ENCODE measurements at regions not wholly inside any gene's neighbourhood (a gene's known extent, or its start where the extent isn't known, plus 50 kb on each side); places are given as distances from the start of the nearest gene placed in this dataset.

DNA sequence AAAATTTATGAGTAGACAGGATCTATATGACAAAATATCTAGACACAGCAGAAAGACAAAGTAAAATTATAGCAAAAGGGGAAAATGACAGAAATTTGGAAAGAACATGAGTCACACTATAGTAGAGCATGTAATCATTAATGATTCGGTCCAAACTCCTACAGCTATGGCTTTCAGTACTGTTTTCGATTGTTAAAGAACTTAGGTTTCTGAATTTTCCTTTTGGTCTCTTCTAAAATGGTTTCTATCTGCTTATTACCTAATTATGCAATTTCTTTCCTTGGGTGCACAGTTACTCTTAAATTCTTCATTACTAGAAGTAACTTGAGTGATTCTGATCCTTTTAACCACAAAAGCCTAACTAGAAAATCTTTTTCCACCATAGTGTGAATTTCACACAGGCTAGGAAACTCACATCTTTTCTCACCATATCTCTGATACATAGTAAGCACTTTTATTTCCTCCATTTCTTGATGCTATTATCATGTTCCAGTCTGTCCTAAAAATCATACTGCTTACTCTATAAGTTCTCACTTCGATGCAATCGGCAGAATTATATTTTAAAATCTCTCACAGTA is 1101.4 kb downstream of the PCDH9 start:
- DNase-seq (ENCODE audit: low read depth, low spot score), result no peak
- Histone ChIP-seq H3K4me3 (ENCODE audit: low read depth, low read length) (no peak overlapping the region), H3K27ac (ENCODE audit: low read depth, low read length) (no peak overlapping the region), H3K27me3 (ENCODE audit: control insufficient read depth, insufficient read depth, low read length) (no peaks in the 10 kb centered on the region), H3K9me3 (ENCODE audit: control insufficient read depth, insufficient read depth, low read length) (no peaks in the 10 kb centered on the region)
- CTCF ChIA-PET, result no interaction called here
- TF ChIP-seq, protein P1, sequence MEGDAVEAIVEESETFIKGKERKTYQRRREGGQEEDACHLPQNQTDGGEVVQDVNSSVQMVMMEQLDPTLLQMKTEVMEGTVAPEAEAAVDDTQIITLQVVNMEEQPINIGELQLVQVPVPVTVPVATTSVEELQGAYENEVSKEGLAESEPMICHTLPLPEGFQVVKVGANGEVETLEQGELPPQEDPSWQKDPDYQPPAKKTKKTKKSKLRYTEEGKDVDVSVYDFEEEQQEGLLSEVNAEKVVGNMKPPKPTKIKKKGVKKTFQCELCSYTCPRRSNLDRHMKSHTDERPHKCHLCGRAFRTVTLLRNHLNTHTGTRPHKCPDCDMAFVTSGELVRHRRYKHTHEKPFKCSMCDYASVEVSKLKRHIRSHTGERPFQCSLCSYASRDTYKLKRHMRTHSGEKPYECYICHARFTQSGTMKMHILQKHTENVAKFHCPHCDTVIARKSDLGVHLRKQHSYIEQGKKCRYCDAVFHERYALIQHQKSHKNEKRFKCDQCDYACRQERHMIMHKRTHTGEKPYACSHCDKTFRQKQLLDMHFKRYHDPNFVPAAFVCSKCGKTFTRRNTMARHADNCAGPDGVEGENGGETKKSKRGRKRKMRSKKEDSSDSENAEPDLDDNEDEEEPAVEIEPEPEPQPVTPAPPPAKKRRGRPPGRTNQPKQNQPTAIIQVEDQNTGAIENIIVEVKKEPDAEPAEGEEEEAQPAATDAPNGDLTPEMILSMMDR (IDR thresholded peaks at IDR 0.05; ENCODE audit: low read depth, low read length), result no peak
- POLR2A ChIA-PET, result no interaction called here

GRCh38 chr13:66128201-66128600 is 1101.9 kb downstream of the PCDH9 start:
- TF ChIP-seq, protein P1 (IDR thresholded peaks at IDR 0.05; ENCODE audit: low read depth, low read length), result no peak
- Histone ChIP-seq H3K9me3 (ENCODE audit: control insufficient read depth, insufficient read depth, low read length) (no peaks in the 10 kb centered on the region), H3K27me3 (ENCODE audit: control insufficient read depth, insufficient read depth, low read length) (no peaks in the 10 kb centered on the region), H3K27ac (ENCODE audit: low read depth, low read length) (no peak overlapping the region), H3K4me3 (ENCODE audit: low read depth, low read length) (no peak overlapping the region)
- no peak for DNase-seq (ENCODE audit: low read depth, low spot score)
- CTCF ChIA-PET, result no interaction called here
- POLR2A ChIA-PET, result no interaction called here

- POLR2A ChIA-PET, result no interaction called here
- Histone ChIP-seq H3K27ac (ENCODE audit: low read depth, low read length) (no peak overlapping the region), H3K9me3 (ENCODE audit: control insufficient read depth, insufficient read depth, low read length) (no peaks in the 10 kb centered on the region), H3K27me3 (ENCODE audit: control insufficient read depth, insufficient read depth, low read length) (no peaks in the 10 kb centered on the region), H3K4me3 (ENCODE audit: low read depth, low read length) (no peak overlapping the region)
- TF ChIP-seq, protein P1 (IDR thresholded peaks at IDR 0.05; ENCODE audit: low read depth, low read length), result no peak
- CTCF ChIA-PET, result no interaction called here
- DNase-seq (ENCODE audit: low read depth, low spot score), result no peak
These were observed 1112.6 kb downstream of the PCDH9 start for GRCh38 chr13:66117563-66117962.

DNA sequence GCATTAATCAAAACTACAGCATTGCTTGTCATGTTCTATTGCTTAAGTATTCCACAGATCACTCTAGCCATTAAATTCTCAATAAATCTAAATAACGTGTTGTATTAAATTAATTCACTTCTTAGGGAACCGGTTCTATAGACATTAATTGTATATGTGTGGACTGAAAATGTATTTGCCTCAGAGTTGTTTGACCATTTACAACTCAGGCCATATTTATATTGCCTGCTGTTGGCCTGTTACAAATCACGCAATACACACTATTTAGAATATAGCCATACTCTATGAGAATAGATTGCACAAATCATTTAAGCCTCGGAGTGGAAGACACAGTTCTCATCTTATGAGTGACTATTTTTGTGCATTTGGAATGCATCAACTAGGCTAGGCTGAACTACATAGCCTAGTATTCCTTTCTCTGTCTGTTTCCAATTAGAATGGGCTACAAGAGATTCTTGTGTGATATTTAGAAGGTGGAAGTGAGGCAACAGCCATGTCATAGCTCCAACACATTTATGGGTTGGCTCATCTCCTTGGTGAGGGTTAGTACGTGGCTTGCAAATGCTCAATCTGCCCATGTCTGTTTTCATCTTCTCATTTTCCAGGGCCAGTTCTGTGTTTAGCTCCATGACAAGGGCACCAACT is 1116.1 kb downstream of the PCDH9 start:
- ChIA-PET POLR2A (no interaction called here), CTCF (interaction anchor here (0.6 kb wide), 1 partner anchor 58 kb away, joined by 5 read pairs; no protein-coding TSS in a partner anchor)
- Histone ChIP-seq H3K27me3 (ENCODE audit: control insufficient read depth, insufficient read depth, low read length) (no peaks in the 10 kb centered on the region), H3K4me3 (ENCODE audit: low read depth, low read length) (no peak overlapping the region), H3K9me3 (ENCODE audit: control insufficient read depth, insufficient read depth, low read length) (no peaks in the 10 kb centered on the region), H3K27ac (ENCODE audit: low read depth, low read length) (no peak overlapping the region)
- TF ChIP-seq, protein P1 (IDR thresholded peaks at IDR 0.05; ENCODE audit: low read depth, low read length), result no peak
- DNase-seq (ENCODE audit: low read depth, low spot score), result no peak

DNA sequence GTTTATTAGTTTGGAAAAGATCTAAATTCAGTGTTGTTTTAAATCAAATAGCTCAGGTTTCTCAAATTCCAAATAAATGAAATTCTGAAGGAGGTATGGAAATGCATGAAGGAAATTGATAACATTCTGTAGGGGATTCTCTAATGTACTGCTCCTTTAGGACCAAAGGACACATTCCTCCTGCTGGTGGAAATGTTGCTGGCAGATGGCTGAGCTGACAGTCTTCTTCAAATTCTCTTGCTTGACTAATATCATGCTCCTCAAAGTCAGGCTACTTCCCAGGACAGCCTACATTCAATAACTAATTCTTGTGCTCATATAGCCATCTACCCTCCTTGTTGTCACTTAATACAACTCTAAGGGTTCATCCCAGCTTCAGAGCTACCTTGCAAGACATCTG is 1118.5 kb downstream of the PCDH9 start:
- DNase-seq (ENCODE audit: low read depth, low spot score), result no peak
- TF ChIP-seq, protein P1 (IDR thresholded peaks at IDR 0.05; ENCODE audit: low read depth, low read length), result no peak
- no peaks in the 10 kb centered on the region for H3K27me3 ChIP-seq (ENCODE audit: control insufficient read depth, insufficient read depth, low read length)
- CTCF ChIA-PET, result no interaction called here
- POLR2A ChIA-PET, result no interaction called here
- H3K27ac ChIP-seq (ENCODE audit: low read depth, low read length), result no peak overlapping the region
- no peak overlapping the region for H3K4me3 ChIP-seq (ENCODE audit: low read depth, low read length)
- H3K9me3 ChIP-seq (ENCODE audit: control insufficient read depth, insufficient read depth, low read length), result no peaks in the 10 kb centered on the region

All from AG04450 (cell line).